OCI-LY7 (cell line): ENCODE measurements at regions not wholly inside any gene's neighbourhood (a gene's known extent, or its start where the extent isn't known, plus 50 kb on each side); places are given as distances from the start of the nearest gene placed in this dataset.

Source experiments
- CTCF ChIP-seq: fragments of 200-600 bp; sonication (generic); conservative IDR thresholded peaks from 2 replicates; pipeline ENCODE4 v1.5.1; 2014; ENCODE audit warnings: mild to moderate bottlenecking, antibody characterized with exemption, low read length, moderate library complexity, mixed read lengths
- EZH2phosphoT487 ChIP-seq: fragments of 200-600 bp; sonication (generic); IDR thresholded peaks from 2 replicates; pipeline ENCODE4 v1.6.1; 2018; ENCODE audit warnings: low read depth, borderline replicate concordance, mild to moderate bottlenecking, mixed run types, antibody characterized with exemption, low read length, moderate library complexity, mixed read lengths

- TF ChIP-seq CTCF = no peak
- TF ChIP-seq EZH2phosphoT487 = no peak
Measured at GRCh38 chr11:134614141-134614540, 202.1 kb upstream of the B3GAT1 start.
